ENCODE measurements at regions not wholly inside any gene's neighbourhood (a gene's known extent, or its start where the extent isn't known, plus 50 kb on each side); places are given as distances from the start of the nearest gene placed in this dataset.

- Histone ChIP-seq H3K79me2 (ENCODE audit: insufficient read depth, low read depth, low read length) (no peaks in the 10 kb centered on the region), H4K20me1 (ENCODE audit: insufficient read depth, low read length) (no peaks in the 10 kb centered on the region), H3K27ac (ENCODE audit: low read depth, low read length, poor library complexity, severe bottlenecking) (no peak overlapping the region), H2AFZ (ENCODE audit: low read length) (no peak overlapping the region), H3K4me1 (ENCODE audit: insufficient read depth, low read length, poor library complexity, severe bottlenecking) (no peaks in the 10 kb centered on the region), H3K4me2 (ENCODE audit: low read length) (no peak overlapping the region), H3K9me2 (ENCODE audit: insufficient read depth, low read length) (no peaks in the 10 kb centered on the region), H3K36me3 (ENCODE audit: insufficient read depth, low read length) (no peaks in the 10 kb centered on the region), H3K9me3 (ENCODE audit: low read length) (no peaks in the 10 kb centered on the region), H3K4me3 (ENCODE audit: low read depth, low read length, poor library complexity, severe bottlenecking) (no peak overlapping the region)
- TF ChIP-seq EZH2phosphoT487 (IDR thresholded peaks at IDR 0.05; ENCODE audit: borderline replicate concordance, low read depth, low read length) (no peak), CTCF (conservative IDR thresholded peaks at IDR 0.05; ENCODE audit: low read length) (no peak)
- POLR2A ChIA-PET, result interaction anchor here (0.7 kb wide), 1 partner anchor 1152 kb away, joined by 4 read pairs; no protein-coding TSS in a partner anchor
- intact Hi-C loops (cut with micrococcal nuclease; ENCODE audit: unreplicated experiment), result no loop called here
- DNase-seq (ENCODE audit: low spot score), result no peak
- CTCF ChIA-PET (ENCODE audit: unreplicated experiment), result no interaction called here
- BruUV-seq (replicated peaks), result no TSS peak
Observed at GRCh38 chr5:29017501-29017900, 1979.1 kb upstream of the CDH9 start.

- intact Hi-C loops (cut with micrococcal nuclease; ENCODE audit: unreplicated experiment), result no loop called here
- BruUV-seq (replicated peaks), result no TSS peak
- TF ChIP-seq CTCF (conservative IDR thresholded peaks at IDR 0.05; ENCODE audit: low read length), result no peak
- Histone ChIP-seq H3K4me3 (ENCODE audit: low read depth, low read length, poor library complexity, severe bottlenecking) (no peak overlapping the region), H4K20me1 (ENCODE audit: insufficient read depth, low read length) (no peaks in the 10 kb centered on the region), H2AFZ (ENCODE audit: low read length) (no peak overlapping the region), H3K27ac (ENCODE audit: low read depth, low read length, poor library complexity, severe bottlenecking) (no peak overlapping the region), H3K36me3 (ENCODE audit: insufficient read depth, low read length) (no peaks in the 10 kb centered on the region), H3K9me2 (ENCODE audit: insufficient read depth, low read length) (no peaks in the 10 kb centered on the region), H3K9me3 (ENCODE audit: low read length) (no peaks in the 10 kb centered on the region), H3K4me1 (ENCODE audit: insufficient read depth, low read length, poor library complexity, severe bottlenecking) (no peaks in the 10 kb centered on the region), H3K79me2 (ENCODE audit: insufficient read depth, low read depth, low read length) (no peaks in the 10 kb centered on the region), H3K4me2 (ENCODE audit: low read length) (no peak overlapping the region)
- ChIA-PET CTCF (ENCODE audit: unreplicated experiment) (no interaction called here), POLR2A (interaction anchor here (0.7 kb wide), 1 partner anchor 647 kb away, joined by 3 read pairs; no protein-coding TSS in a partner anchor)
- DNase-seq (ENCODE audit: low spot score), result no peak
Observed at GRCh38 chr5:29016067-29016466, 1977.7 kb upstream of the CDH9 start.

DNA sequence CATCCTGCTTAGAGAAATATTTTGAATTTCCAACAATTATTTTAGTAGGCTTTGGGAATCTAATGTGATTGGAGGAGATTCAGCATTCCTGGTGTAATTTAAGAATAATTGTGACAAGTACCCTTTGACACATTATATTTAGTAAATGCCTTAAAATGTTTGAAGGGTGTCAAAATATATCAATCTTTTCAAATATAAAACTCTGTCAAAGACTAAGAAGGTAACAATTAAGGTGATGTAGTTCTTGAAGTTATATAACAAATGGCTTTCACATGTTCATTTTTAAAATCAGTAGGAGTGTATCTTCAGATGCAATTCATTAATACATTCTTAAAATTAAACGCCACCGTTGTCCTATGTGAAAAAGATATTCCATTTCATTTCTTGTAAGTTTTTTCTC is 1977.1 kb upstream of the CDH9 start:
- Histone ChIP-seq H3K9me2 (ENCODE audit: insufficient read depth, low read length) (no peaks in the 10 kb centered on the region), H3K36me3 (ENCODE audit: insufficient read depth, low read length) (no peaks in the 10 kb centered on the region), H3K9me3 (ENCODE audit: low read length) (no peaks in the 10 kb centered on the region), H2AFZ (ENCODE audit: low read length) (no peak overlapping the region), H4K20me1 (ENCODE audit: insufficient read depth, low read length) (no peaks in the 10 kb centered on the region), H3K27ac (ENCODE audit: low read depth, low read length, poor library complexity, severe bottlenecking) (no peak overlapping the region), H3K79me2 (ENCODE audit: insufficient read depth, low read depth, low read length) (no peaks in the 10 kb centered on the region), H3K4me3 (ENCODE audit: low read depth, low read length, poor library complexity, severe bottlenecking) (no peak overlapping the region), H3K4me2 (ENCODE audit: low read length) (no peak overlapping the region), H3K4me1 (ENCODE audit: insufficient read depth, low read length, poor library complexity, severe bottlenecking) (no peaks in the 10 kb centered on the region)
- DNase-seq (ENCODE audit: low spot score), result no peak
- POLR2A ChIA-PET, result interaction anchor here (0.7 kb wide), 1 partner anchor 647 kb away, joined by 3 read pairs; no protein-coding TSS in a partner anchor
- no TSS peak for BruUV-seq (replicated peaks)
- CTCF ChIA-PET (ENCODE audit: unreplicated experiment), result no interaction called here
- intact Hi-C loops (cut with micrococcal nuclease; ENCODE audit: unreplicated experiment), result no loop called here
- TF ChIP-seq EZH2phosphoT487 (IDR thresholded peaks at IDR 0.05; ENCODE audit: borderline replicate concordance, low read depth, low read length), result no peak
- no peak for TF ChIP-seq CTCF (conservative IDR thresholded peaks at IDR 0.05; ENCODE audit: low read length)

Measured in OCI-LY7 (cell line).